ENCODE measurements at regions not wholly inside any gene's neighbourhood (a gene's known extent, or its start where the extent isn't known, plus 50 kb on each side); places are given as distances from the start of the nearest gene placed in this dataset.

DNA sequence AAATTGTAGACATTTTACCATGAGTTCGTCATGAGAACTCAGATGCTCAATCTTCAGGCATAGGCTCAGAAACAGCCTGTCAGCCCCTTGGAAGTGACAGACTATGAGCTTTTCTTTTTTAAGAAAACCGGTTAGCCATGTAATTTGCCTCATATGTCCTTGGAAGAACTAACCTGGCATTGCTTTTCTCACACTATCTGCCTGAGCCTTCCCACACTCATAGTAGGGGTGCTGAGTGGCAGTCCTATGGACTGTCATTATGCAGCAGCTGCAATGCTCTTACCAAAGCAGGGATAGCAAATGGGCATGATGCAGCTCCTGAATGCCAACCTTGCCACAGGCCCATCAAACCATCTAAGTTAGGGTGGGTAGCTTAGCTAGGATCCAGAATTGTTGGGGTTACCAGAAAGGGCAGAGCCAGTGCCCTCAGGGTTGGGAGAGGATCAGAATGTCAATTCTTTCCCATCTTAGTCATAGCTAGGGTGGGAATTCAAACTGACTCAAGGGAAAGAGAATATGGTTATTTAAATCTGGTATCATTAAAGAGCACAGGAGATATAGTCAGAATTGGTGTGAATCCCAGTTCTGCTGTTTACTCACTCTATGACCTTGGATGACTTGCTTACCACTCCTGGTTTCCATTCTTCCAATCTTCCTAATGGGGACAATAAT lies 230.6 kb upstream of the CPEB2 start:
- no TSS peak for BruUV-seq (replicated peaks)
- no peak overlapping the region for H3K4me2 ChIP-seq
- H3K27ac ChIP-seq = 0 out of 2 replicates have a peak overlapping the region, but pooled peaks have one; percentile 23
- peak in 1 of 2 experiments; percentile 30 for DNase-seq
- H3K9me3 ChIP-seq (ENCODE audit: insufficient read depth, low read depth) = peaks cover 6% of the 10 kb centered on the region; the same call in 1 of the 2 replicates
- ChIA-PET POLR2A (ENCODE audit: unreplicated experiment) (no interaction called here), CTCF (no interaction called here)
- TF ChIP-seq, protein P1, sequence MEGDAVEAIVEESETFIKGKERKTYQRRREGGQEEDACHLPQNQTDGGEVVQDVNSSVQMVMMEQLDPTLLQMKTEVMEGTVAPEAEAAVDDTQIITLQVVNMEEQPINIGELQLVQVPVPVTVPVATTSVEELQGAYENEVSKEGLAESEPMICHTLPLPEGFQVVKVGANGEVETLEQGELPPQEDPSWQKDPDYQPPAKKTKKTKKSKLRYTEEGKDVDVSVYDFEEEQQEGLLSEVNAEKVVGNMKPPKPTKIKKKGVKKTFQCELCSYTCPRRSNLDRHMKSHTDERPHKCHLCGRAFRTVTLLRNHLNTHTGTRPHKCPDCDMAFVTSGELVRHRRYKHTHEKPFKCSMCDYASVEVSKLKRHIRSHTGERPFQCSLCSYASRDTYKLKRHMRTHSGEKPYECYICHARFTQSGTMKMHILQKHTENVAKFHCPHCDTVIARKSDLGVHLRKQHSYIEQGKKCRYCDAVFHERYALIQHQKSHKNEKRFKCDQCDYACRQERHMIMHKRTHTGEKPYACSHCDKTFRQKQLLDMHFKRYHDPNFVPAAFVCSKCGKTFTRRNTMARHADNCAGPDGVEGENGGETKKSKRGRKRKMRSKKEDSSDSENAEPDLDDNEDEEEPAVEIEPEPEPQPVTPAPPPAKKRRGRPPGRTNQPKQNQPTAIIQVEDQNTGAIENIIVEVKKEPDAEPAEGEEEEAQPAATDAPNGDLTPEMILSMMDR (conservative IDR thresholded peaks at IDR 0.05) = no peak
- TF ChIP-seq EZH2 (IDR thresholded peaks at IDR 0.05; ENCODE audit: low read depth) = no peak
- H2AFZ ChIP-seq = no peak overlapping the region
- H3F3A ChIP-seq (ENCODE audit: insufficient read depth, low read depth) = no peaks in the 10 kb centered on the region
- peaks cover 13% of the 10 kb centered on the region for H3K4me1 ChIP-seq (replicated peaks; ENCODE audit: insufficient read depth)
- peaks cover 4% of the 10 kb centered on the region; the same call in 1 of the 2 replicates for H3K9me2 ChIP-seq (ENCODE audit: insufficient read depth)
- no peak overlapping the region for H3K4me3 ChIP-seq
- H4K20me1 ChIP-seq (ENCODE audit: insufficient read depth) = no peaks in the 10 kb centered on the region
- no peaks in the 10 kb centered on the region for H3K36me3 ChIP-seq (ENCODE audit: low read depth)
- intact Hi-C loops (cut with micrococcal nuclease; ENCODE audit: unreplicated experiment) = no loop called here
- H3K27me3 ChIP-seq (ENCODE audit: insufficient read depth, low read depth) = no peaks in the 10 kb centered on the region
- H3K79me2 ChIP-seq (ENCODE audit: low read depth) = no peaks in the 10 kb centered on the region

DNA sequence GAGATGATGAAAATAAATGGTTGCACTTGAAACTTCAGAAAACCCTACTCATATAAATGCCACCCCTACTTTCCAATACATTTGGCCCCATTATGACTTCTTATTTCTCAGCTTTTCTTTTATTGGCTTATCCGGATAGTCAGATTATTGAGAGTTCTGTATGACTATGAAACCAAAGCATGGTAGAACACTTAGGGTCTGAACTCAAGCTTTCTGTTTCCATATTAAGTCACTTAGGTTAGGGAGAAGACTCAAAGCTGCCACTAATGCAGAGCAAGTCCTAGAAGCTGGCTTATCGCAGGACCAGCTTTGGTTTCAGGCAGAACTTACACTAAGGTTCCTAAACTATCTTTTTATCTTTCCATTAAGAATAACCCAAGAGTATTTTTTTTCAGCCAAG lies 229.9 kb upstream of the CPEB2 start:
- H3K36me3 ChIP-seq (ENCODE audit: low read depth) = no peaks in the 10 kb centered on the region
- no peaks in the 10 kb centered on the region for H4K20me1 ChIP-seq (ENCODE audit: insufficient read depth)
- H3K27me3 ChIP-seq (ENCODE audit: insufficient read depth, low read depth) = no peaks in the 10 kb centered on the region
- ChIA-PET CTCF (no interaction called here), POLR2A (ENCODE audit: unreplicated experiment) (no interaction called here)
- no peak overlapping the region for H2AFZ ChIP-seq
- no peaks in the 10 kb centered on the region for H3K79me2 ChIP-seq (ENCODE audit: low read depth)
- peaks cover 4% of the 10 kb centered on the region; the same call in 1 of the 2 replicates for H3K9me2 ChIP-seq (ENCODE audit: insufficient read depth)
- no TSS peak for BruUV-seq (replicated peaks)
- peaks cover 13% of the 10 kb centered on the region for H3K4me1 ChIP-seq (replicated peaks; ENCODE audit: insufficient read depth)
- intact Hi-C loops (cut with micrococcal nuclease; ENCODE audit: unreplicated experiment) = no loop called here
- H3F3A ChIP-seq (ENCODE audit: insufficient read depth, low read depth) = no peaks in the 10 kb centered on the region
- no peak overlapping the region for H3K4me3 ChIP-seq
- H3K27ac ChIP-seq = no peak overlapping the region
- H3K9me3 ChIP-seq (ENCODE audit: insufficient read depth, low read depth) = peaks cover 6% of the 10 kb centered on the region; the same call in 1 of the 2 replicates
- no peak overlapping the region for H3K4me2 ChIP-seq
- no peak for DNase-seq
- TF ChIP-seq, protein P1 (conservative IDR thresholded peaks at IDR 0.05) = no peak
- no peak for TF ChIP-seq EZH2 (IDR thresholded peaks at IDR 0.05; ENCODE audit: low read depth)

DNA sequence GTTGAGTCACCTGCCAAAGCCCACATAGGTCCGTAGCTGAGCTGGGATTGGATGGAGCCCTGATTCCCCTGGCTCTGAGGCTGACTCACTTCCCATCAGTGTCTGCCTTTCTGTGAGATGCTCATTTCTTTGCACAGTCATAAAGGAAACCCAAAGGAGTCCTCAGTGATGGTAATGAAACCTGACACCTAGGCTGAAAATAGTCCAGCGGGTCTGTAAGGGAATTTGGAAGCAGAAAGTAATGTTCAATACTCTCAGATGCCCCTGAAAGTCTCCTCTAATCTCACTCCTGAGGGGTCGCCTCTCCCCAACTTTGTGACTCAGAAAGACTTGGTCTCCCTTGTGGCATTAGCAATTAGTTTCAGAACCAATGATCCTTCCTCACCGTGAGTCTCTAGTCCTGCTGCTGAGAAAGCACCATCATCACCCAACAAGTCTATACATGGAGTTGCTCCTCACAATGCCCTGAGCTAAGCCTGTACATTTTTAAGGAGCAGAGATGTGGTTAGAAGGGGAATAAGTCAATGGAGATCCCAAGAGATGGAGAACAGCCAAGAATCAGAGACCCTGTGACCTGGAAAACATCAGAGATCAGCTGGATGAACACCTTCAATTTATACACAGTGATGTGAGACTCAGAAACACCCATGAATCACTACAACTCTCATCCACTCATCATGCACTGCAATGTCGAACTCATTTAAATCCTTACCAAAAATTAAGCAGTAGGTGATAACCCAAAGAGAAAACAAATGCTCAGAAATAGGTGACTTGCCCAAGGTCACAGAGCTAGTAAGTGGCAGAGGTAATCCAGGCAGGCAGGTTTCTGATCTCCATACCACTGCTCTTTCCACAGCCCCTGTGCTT lies 219.0 kb upstream of the CPEB2 start:
- Histone ChIP-seq H3K36me3 (ENCODE audit: low read depth) (no peaks in the 10 kb centered on the region), H3K79me2 (ENCODE audit: low read depth) (no peaks in the 10 kb centered on the region), H2AFZ (no peak overlapping the region), H3K4me2 (no peak overlapping the region), H3K27ac (no peak overlapping the region), H3K9me2 (ENCODE audit: insufficient read depth) (no peaks in the 10 kb centered on the region), H3F3A (ENCODE audit: insufficient read depth, low read depth) (no peaks in the 10 kb centered on the region), H3K4me1 (replicated peaks; ENCODE audit: insufficient read depth) (no peaks in the 10 kb centered on the region), H3K4me3 (no peak overlapping the region), H3K27me3 (ENCODE audit: insufficient read depth, low read depth) (no peaks in the 10 kb centered on the region), H3K9me3 (ENCODE audit: insufficient read depth, low read depth) (no peaks in the 10 kb centered on the region; the same call in 1 of the 2 replicates), H4K20me1 (ENCODE audit: insufficient read depth) (no peaks in the 10 kb centered on the region)
- BruUV-seq (replicated peaks) = no TSS peak
- DNase-seq = peak in 1 of 2 experiments; percentile 7
- TF ChIP-seq, protein P1 (conservative IDR thresholded peaks at IDR 0.05) = no peak
- no peak for TF ChIP-seq EZH2 (IDR thresholded peaks at IDR 0.05; ENCODE audit: low read depth)
- ChIA-PET CTCF (interaction anchor here (0.6 kb wide), 1 partner anchor 418 kb away, joined by 3 read pairs; no protein-coding TSS in a partner anchor), POLR2A (ENCODE audit: unreplicated experiment) (no interaction called here)
- intact Hi-C loops (cut with micrococcal nuclease; ENCODE audit: unreplicated experiment) = loop anchor here (10.0 kb wide), 1 partner anchor 222 kb away; the partner anchor contains the start of gene CPEB2
